GM10266 (cell line): ENCODE measurements at regions not wholly inside any gene's neighbourhood (a gene's known extent, or its start where the extent isn't known, plus 50 kb on each side); places are given as distances from the start of the nearest gene placed in this dataset.

ENCODE experiments used
- DNase-seq: peaks from one replicate; pipeline ENCODE4 v3.0.0; 2012; ENCODE audit errors: extremely low spot score
- TF ChIP-seq, protein P1 (sequence below): IDR thresholded peaks from 2 replicates; pipeline ENCODE4 v1.5.1; 2012; ENCODE audit warnings: mild to moderate bottlenecking, low read depth; ENCODE audit not compliant: control insufficient read depth, insufficient read depth; ENCODE audit errors: missing control alignments

DNA sequence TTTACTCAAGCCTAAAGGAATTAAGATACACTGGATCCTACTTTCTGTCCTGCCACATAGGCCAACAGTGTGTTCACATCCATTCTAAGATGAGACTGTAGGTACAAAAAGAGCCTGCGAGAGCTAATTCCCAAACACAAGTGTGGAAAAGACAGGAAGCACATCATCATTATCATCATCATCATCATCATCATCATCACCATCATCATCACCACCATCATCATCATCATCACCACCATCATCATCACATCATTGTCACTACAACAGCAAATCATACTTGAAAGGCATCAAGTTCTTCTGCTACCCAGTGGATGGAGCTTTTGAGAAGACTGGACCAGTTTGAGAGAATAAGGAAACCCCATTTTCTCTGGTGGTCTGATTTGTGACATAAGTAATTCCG, 268.1 kb downstream of the HS3ST3A1 start:
- TF ChIP-seq, protein P1, sequence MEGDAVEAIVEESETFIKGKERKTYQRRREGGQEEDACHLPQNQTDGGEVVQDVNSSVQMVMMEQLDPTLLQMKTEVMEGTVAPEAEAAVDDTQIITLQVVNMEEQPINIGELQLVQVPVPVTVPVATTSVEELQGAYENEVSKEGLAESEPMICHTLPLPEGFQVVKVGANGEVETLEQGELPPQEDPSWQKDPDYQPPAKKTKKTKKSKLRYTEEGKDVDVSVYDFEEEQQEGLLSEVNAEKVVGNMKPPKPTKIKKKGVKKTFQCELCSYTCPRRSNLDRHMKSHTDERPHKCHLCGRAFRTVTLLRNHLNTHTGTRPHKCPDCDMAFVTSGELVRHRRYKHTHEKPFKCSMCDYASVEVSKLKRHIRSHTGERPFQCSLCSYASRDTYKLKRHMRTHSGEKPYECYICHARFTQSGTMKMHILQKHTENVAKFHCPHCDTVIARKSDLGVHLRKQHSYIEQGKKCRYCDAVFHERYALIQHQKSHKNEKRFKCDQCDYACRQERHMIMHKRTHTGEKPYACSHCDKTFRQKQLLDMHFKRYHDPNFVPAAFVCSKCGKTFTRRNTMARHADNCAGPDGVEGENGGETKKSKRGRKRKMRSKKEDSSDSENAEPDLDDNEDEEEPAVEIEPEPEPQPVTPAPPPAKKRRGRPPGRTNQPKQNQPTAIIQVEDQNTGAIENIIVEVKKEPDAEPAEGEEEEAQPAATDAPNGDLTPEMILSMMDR = no peak
- no peak for DNase-seq

DNA sequence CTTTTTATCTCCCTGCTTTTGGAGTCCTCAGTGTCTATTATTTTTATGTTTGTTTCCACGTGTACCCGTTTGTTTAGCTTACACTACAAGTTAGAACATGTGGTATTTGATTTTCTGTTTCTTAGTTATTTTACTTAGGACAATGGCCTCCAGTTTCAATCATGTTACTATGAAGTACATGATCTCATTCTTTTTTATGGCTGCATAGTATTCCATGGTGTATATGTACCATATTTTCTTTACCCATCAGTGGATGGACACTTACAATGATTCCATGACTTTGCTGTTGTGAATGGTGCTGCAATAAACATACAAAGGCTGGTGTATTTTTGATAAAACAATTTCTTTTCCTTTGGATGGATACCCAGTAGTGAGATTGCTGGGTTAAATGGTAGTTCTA, 269.5 kb downstream of the HS3ST3A1 start:
- TF ChIP-seq, protein P1 = no peak
- no peak for DNase-seq

DNA sequence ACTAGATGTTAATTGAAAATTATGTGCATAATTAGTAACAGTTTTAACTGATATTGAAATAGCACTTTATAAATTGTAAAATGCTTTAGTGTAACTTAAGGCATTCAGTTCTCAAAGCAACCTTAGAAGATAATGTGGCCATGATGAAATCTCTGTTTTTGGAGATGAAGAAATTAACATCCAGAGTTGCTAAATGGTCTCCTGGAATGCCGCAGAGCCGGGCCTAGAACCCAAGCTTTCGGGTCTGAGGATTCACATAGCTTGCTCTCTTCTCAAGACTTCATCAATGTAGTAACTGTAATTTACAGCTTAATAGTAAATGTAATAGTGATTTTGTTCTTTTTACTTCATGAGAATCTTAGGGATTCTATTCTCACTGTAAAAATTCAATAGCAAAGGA, 272.3 kb downstream of the HS3ST3A1 start:
- no peak for DNase-seq
- TF ChIP-seq, protein P1 = no peak

DNA sequence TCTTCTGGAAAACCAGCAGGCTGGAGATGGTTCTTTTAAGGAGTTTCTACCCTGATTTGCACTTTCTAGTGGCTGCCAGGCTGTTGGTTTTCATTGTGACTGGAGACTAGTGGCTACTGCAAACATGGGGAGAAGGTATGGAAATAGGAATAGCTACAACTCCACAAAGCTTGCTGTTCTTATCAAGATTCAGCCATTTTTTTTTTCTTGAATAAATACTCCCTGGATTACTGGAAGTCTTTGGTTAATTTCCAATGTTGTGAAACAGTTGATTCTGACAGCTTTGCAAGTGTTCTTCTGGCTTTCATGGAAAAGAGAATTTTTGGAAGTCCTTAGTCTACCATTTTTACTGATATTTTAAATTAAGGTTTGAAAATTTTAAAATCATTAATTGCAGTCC, 277.7 kb downstream of the HS3ST3A1 start:
- no peak for DNase-seq
- TF ChIP-seq, protein P1 = no peak

DNA sequence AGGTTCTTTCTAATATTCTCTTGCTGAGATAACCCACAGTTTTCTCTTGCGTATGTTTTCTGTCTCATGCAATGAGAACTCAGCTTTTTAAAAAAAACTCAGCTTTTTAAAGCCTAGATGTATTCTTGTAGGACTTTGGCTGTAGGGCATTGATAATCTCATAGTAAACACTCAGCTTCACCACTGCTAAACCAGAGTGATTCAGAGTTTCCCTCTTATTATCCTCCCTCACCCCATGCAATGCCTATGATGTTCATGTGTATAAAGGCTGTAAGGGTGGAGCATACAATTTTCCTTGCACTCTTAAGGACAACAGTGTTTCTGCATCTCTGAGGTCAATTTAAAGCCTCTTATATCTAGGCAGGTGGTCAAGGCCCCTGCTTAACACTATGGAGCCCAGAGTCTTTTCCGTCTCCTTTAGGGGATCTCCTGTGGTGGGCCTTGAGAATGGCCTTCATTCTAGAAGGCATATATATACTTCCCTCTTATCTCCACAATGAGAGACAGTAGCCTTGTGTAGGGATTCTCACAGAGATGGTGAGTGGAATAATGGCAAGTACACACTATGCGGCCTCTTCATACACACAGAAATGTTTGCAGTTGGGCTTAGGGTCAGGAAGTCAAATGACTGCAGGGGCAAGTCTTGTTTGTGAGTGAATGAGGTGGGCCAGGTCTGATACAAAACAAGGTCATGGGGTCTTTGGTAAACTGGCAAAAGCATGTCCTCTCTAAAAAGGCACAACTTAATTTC, 279.6 kb downstream of the HS3ST3A1 start:
- DNase-seq = no peak
- TF ChIP-seq, protein P1 = no peak

DNA sequence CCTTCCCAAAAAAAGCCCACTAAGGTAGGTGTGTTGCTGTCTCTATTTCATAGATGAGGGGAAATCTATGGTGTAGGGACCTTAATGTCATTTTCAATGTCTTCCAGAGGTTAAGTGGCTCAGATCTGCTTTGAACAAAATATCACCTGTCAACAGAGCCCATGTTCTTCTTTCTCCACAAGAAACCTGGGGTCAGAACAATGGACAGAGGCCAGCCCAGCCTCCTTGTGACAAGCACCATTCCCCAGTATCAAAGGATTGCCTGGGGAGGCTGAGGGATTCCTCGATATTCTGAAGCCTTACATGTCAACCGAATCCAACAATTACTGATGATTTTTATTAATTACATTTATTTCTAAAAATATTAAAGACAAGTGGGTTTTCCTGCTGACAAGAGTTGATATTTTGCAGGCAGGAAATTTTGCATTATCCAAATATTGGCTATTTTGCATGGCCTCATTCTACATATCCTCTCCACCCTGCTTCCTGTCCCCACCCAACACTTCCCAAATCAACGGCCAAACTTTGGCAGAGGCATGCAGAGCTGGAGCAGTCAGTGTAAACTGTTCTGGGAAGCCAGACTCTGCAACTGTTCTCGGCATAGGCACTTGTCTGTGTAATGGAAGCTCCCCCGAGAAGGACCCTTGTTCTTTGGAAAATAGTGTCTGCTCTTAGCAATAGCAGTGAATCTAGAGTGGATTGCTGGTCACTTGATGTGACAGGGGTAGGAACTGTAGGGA, 281.5 kb downstream of the HS3ST3A1 start:
- TF ChIP-seq, protein P1 = no peak
- no peak for DNase-seq

DNA sequence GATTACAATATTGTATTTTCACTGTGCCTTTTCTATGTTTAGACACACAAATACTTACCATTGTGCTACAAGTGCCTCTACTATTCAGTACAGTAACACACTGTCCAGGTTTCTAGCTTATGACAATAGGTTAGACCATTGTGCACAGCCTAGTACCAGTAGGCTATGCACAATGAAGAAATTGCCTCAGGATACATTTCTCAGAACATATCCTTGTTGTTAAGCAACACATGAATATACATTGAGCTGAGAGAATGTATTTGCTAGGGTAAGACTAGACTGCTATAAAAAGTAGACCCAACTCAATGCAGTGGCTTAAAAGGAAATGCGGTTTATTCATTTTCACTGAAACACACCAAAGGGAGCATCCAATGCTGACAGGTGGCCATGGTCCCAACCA, 285.1 kb downstream of the HS3ST3A1 start:
- DNase-seq = no peak
- TF ChIP-seq, protein P1 = no peak
